Activated effector memory CD4-positive, alpha-beta T cell treated with Interleukin-2 at 50 U/mL for 16 hours (primary cell): ENCODE measurements at regions not wholly inside any gene's neighbourhood (a gene's known extent, or its start where the extent isn't known, plus 50 kb on each side); places are given as distances from the start of the nearest gene placed in this dataset.
A peak's percentile ranks its signal among the peaks of the same experiment; 100 is the strongest.
"Not testable (repeated sequence)": the region's sequence is repeated elsewhere in the genome, so short reads cannot be mapped to it uniquely, and the experiment has no call there.

Source experiments
- DNase-seq: peaks from one replicate; pipeline ENCODE4 v3.0.0-alpha.2; 2020

- not testable (repeated sequence) for DNase-seq
Observed at GRCh38 chr15:85267158-85267857, 113.1 kb upstream of the AKAP13 start.

- no peak for DNase-seq
Observed at GRCh38 chr15:85274315-85275050, 105.9 kb upstream of the AKAP13 start.

- no peak for DNase-seq
Observed at GRCh38 chr15:85276508-85276907, 103.9 kb upstream of the AKAP13 start.

- DNase-seq, result no peak
Observed at GRCh38 chr15:85276921-85277320, 103.5 kb upstream of the AKAP13 start.

- DNase-seq, result no peak
Observed at GRCh38 chr15:85277847-85278370, 102.5 kb upstream of the AKAP13 start.

- DNase-seq, result no peak
Observed at GRCh38 chr15:85280203-85280602, 100.2 kb upstream of the AKAP13 start.

- no peak for DNase-seq
Observed at GRCh38 chr15:85281293-85281882, 99.0 kb upstream of the AKAP13 start.

- no peak for DNase-seq
Observed at GRCh38 chr15:85282504-85283115, 97.8 kb upstream of the AKAP13 start.

- DNase-seq, result not testable (repeated sequence)
Observed at GRCh38 chr15:85283815-85284214, 96.6 kb upstream of the AKAP13 start.

GRCh38 chr15:85284497-85284896 is 95.9 kb upstream of the AKAP13 start:
- no peak for DNase-seq

GRCh38 chr15:85289677-85290365 is 90.6 kb upstream of the AKAP13 start:
- DNase-seq, result no peak

GRCh38 chr15:85292583-85292982 is 87.8 kb upstream of the AKAP13 start:
- DNase-seq, result not testable (repeated sequence)

- DNase-seq, result peak; percentile 46
Observed at GRCh38 chr15:85296615-85297402, 83.6 kb upstream of the AKAP13 start.

- no peak for DNase-seq
Observed at GRCh38 chr15:85297537-85297936, 82.9 kb upstream of the AKAP13 start.

- DNase-seq, result no peak
Observed at GRCh38 chr15:85298366-85298765, 82.0 kb upstream of the AKAP13 start.

- DNase-seq, result no peak
Observed at GRCh38 chr15:85298941-85299340, 81.5 kb upstream of the AKAP13 start.

- no peak for DNase-seq
Observed at GRCh38 chr15:85302271-85302670, 78.1 kb upstream of the AKAP13 start.

GRCh38 chr15:85305050-85305449 is 75.4 kb upstream of the AKAP13 start:
- DNase-seq, result no peak

- no peak for DNase-seq
Observed at GRCh38 chr15:85306946-85307686, 73.3 kb upstream of the AKAP13 start.

- no peak for DNase-seq
Observed at GRCh38 chr15:85307687-85308045, 72.7 kb upstream of the AKAP13 start.

GRCh38 chr15:85311647-85312046 is 68.8 kb upstream of the AKAP13 start:
- no peak for DNase-seq
